NB4 (cell line): ENCODE measurements at regions not wholly inside any gene's neighbourhood (a gene's known extent, or its start where the extent isn't known, plus 50 kb on each side); places are given as distances from the start of the nearest gene placed in this dataset.

ENCODE experiments used
- CTCF ChIP-seq: IDR thresholded peaks from one replicate; pipeline ENCODE4 v1.5.1; 2012; ENCODE audit warnings: low read depth, low read length
- MYC ChIP-seq: IDR thresholded peaks from 2 replicates; pipeline ENCODE4 v1.6.1; 2011; ENCODE audit warnings: low read depth, low read length
- POLR2A ChIP-seq: IDR thresholded peaks from 2 replicates; pipeline ENCODE4 v1.6.1; 2011; ENCODE audit warnings: mild to moderate bottlenecking; ENCODE audit not compliant: insufficient read length; ENCODE audit errors: extremely low read depth

- TF ChIP-seq CTCF (no peak), POLR2A (no peak), MYC (no peak)
Observed at GRCh38 chr10:8407501-8408021, 353.1 kb downstream of the GATA3 start.
